GM13977 (cell line): ENCODE measurements at regions not wholly inside any gene's neighbourhood (a gene's known extent, or its start where the extent isn't known, plus 50 kb on each side); places are given as distances from the start of the nearest gene placed in this dataset.

ENCODE experiments used
- DNase-seq: peaks from one replicate; pipeline ENCODE4 v3.0.0; 2012; ENCODE audit warnings: low spot score
- in situ Hi-C: fragments of 300-500 bp; cut with MboI; formaldehyde crosslinking; loops from one replicate; pipeline ENCODE4 v1.12.0; 2022; ENCODE audit warnings: low sequenced_read_pairs, low pct_unique_long_range_greater_than_20kb, mixed read lengths, inconsistent platforms; ENCODE audit not compliant: unreplicated experiment
- TF ChIP-seq, protein P1 (sequence below): IDR thresholded peaks from 2 replicates; pipeline ENCODE4 v1.5.1; 2012; ENCODE audit warnings: mild to moderate bottlenecking, control low read depth; ENCODE audit not compliant: insufficient read depth; ENCODE audit errors: extremely low read depth, missing control alignments

- in situ Hi-C loops, result no loop called here
- TF ChIP-seq, protein P1, sequence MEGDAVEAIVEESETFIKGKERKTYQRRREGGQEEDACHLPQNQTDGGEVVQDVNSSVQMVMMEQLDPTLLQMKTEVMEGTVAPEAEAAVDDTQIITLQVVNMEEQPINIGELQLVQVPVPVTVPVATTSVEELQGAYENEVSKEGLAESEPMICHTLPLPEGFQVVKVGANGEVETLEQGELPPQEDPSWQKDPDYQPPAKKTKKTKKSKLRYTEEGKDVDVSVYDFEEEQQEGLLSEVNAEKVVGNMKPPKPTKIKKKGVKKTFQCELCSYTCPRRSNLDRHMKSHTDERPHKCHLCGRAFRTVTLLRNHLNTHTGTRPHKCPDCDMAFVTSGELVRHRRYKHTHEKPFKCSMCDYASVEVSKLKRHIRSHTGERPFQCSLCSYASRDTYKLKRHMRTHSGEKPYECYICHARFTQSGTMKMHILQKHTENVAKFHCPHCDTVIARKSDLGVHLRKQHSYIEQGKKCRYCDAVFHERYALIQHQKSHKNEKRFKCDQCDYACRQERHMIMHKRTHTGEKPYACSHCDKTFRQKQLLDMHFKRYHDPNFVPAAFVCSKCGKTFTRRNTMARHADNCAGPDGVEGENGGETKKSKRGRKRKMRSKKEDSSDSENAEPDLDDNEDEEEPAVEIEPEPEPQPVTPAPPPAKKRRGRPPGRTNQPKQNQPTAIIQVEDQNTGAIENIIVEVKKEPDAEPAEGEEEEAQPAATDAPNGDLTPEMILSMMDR, result no peak
- DNase-seq, result no peak
These were observed 847.6 kb upstream of the ALCAM start for GRCh38 chr3:104519068-104519467.

DNA sequence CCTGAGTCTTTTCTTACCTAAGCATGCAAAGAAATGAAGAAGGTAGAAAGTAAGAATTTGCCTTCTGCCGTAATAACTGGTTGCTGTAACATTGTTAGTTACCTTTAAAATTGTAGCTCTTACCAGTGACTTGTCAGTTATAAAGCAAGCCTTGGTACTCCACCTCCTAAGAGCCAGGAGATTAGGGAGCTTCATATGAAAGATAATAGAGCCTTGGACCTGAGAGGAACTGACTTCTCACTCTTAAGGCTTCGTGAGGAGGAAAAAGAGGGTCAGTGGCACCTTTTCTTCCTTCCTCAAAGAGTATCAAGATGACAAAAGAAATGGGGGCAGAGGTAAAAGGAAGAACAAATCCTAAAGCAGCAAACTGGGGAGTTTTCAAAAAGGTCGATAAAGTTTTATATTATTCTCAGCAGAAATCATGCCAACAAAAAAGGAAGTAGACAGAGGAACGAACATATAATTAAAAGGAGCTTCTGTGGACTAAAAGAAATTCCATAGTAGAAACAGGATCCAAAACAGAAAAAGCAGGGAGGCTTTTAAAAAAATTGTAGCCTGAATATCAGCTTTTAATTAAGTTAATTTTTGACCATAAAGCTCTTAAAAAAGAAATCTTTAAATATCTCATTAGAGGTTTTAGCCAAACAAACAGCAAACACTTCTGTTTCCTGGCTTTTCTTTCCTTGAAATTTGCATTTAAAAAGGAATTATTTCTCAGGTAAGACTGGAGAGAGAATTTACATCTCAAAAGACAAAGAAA lies 847.1 kb upstream of the ALCAM start:
- TF ChIP-seq, protein P1, result no peak
- DNase-seq, result no peak
- in situ Hi-C loops, result no loop called here

- no peak for DNase-seq
- in situ Hi-C loops, result no loop called here
- TF ChIP-seq, protein P1, result no peak
These were observed 846.5 kb upstream of the ALCAM start for GRCh38 chr3:104520228-104520655.

DNA sequence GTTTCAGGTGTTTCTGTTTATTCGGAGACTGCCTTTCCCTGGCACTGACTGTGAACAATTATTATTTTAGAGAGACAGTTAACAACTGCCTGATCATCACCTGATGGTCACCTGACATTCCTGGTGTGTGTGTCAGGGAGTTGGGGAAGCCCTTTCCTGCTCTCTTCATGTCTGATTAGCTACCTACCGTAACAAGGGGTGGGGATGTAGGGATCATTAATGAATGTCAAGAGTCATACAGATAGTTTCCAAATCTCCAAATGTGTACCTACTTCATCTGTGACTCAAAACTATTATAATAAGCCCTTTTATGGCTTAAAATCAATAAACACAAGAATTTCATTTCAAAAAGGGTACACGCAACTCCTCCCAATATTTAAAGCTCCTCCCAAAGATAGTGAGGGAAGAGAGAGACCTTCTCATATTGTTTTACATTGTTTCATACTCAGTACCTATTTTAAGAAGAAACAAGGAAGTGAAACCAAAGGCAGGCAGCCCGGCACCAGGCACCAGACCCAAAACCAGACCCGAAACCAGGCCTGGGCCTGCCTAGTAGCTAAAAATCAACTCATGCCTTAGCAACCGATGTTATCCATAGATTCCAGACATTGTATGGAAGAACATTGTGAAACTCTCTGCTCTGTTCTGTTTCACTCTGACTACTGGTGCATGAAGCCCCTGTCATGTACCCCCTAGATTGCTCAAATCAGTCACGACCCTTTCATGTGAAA lies 844.9 kb upstream of the ALCAM start:
- in situ Hi-C loops, result no loop called here
- no peak for DNase-seq
- TF ChIP-seq, protein P1, result no peak

DNA sequence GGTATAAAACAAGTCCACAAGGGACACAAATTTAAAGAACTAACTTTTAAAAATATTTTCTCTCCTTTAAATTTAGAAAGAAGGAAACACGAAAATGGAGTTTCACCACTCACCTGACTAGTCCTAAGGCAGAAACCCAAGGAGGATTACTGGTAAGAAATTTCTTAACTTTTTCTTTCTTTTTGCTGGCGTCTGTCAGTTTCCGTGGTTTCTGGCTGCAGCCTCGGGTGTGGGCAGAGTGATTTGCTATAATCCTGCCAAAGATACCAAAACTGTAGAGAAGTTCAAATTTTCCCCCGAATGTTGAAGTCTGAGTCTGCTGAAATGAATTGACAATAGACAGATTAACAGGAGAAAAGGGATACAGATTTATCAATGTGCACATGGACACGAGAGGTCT lies 843.6 kb upstream of the ALCAM start:
- TF ChIP-seq, protein P1, result no peak
- DNase-seq, result no peak
- in situ Hi-C loops, result no loop called here

- TF ChIP-seq, protein P1, result no peak
- in situ Hi-C loops, result no loop called here
- DNase-seq, result no peak
These were observed 839.8 kb upstream of the ALCAM start for GRCh38 chr3:104526901-104527401.
